ENCODE measurements at regions not wholly inside any gene's neighbourhood (a gene's known extent, or its start where the extent isn't known, plus 50 kb on each side); places are given as distances from the start of the nearest gene placed in this dataset.

GRCh38 chr18:22666411-22666940 is 248.8 kb upstream of the CTAGE1 start:
- in situ Hi-C loops (cut with MboI; ENCODE audit: low sequenced_read_pairs): no loop called here

GRCh38 chr18:22667156-22667555 is 249.4 kb upstream of the CTAGE1 start:
- in situ Hi-C loops (cut with MboI; ENCODE audit: low sequenced_read_pairs): no loop called here

DNA sequence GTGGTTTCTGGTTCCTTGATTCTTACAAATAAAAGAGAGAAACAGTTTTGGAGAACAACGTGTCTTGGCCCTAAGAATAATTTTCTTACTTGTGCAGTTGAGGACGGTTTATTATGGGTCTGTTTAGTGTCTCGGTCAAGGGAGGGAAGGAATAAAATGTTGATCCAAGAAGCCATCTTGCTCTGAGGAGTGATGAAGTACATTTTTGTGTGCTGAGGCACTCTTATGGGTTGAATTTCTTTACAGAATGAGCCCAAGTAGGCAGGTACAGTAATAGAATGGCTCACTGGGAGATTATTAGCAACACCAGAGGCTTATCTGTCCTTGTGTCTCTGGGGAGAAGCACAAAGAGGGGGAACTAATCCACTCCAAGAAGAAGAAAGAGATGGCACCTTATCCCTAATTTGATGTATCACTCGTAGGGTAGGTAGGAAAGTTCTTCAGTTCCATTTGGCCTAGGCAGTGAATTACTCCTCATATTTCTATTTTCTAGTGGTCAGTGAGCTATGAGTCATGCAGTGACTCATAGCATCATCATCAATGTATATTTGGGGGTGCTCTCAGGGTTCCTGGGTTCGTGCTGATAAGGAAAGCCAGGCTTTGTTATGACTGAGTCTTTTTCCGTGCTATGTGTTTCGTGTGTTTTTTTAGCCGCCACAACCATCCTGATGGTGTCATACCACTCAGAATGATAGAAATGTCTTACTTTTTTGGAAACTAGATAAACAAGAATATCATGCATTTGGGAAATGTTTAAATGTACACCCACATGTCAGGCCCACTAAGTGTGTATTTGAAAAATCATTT is 250.1 kb upstream of the CTAGE1 start:
- in situ Hi-C loops (cut with MboI; ENCODE audit: low sequenced_read_pairs): no loop called here

- in situ Hi-C loops (cut with MboI; ENCODE audit: low sequenced_read_pairs): no loop called here
These were observed 250.8 kb upstream of the CTAGE1 start for GRCh38 chr18:22668496-22668895.

DNA sequence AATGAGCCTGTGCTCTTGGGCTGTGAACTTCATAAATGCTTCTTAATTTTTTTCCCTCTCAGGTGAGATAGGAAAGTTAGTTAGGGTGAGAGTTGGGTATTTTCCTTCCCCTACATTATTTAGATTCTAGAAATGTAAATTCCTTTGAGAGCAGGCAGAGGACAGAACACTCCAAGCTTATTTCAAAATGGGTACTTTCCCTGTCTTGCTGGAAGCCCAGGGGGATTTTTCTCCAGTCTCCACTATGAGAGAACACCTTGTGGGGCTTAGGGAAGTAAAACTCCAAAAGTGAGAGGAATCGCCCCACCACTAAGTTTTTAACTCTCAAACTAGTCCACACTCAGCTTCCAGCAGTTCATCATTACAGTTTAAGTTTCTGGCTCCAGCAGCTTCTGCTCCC is 253.2 kb upstream of the CTAGE1 start:
- in situ Hi-C loops (cut with MboI; ENCODE audit: low sequenced_read_pairs): no loop called here

- in situ Hi-C loops (cut with MboI; ENCODE audit: low sequenced_read_pairs): no loop called here
These were observed 255.6 kb upstream of the CTAGE1 start for GRCh38 chr18:22673182-22673862.

DNA sequence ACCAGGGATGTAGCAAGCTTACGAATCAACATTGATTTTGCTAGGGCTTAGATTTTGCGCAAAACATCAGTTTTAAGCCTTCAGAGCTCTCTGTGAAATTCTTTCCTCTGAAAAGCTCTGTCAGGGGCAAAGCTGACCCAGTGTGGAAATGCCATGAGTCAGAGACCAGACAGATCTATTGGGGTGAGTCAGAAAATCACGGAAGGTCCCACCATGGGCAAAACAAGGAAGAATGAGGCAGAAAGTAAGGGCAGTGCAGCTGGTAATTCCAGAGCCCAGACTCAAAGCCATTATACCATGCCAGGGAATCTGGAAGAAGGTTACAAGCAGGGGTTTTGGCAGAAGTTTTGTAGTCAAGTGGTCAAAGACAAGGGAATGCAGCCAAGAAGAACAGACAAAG is 256.6 kb upstream of the CTAGE1 start:
- in situ Hi-C loops (cut with MboI; ENCODE audit: low sequenced_read_pairs): no loop called here

- in situ Hi-C loops (cut with MboI; ENCODE audit: low sequenced_read_pairs): no loop called here
These were observed 257.3 kb upstream of the CTAGE1 start for GRCh38 chr18:22675006-22675405.

DNA sequence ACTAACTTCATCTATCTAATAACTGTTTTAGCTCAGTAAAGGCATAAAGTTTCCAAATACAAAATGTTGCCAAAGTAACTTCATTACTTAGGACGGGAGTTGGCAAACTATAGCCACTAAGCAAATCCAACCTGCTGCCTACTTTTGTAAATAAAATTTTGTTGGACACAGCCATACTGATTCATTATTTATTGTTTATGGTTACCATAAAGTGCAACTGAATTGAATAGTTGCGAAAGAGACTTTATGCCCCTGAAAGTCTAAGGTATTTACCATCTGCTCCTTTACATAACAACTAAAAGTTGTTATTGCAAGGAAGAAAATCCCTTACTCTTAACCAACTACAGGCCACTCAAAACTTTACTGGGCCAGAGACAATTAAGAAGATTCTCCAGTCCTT is 256.7 kb upstream of the RBBP8 start:
- in situ Hi-C loops (cut with MboI; ENCODE audit: low sequenced_read_pairs): no loop called here

GRCh38 chr18:22678486-22678885 is 254.6 kb upstream of the RBBP8 start:
- in situ Hi-C loops (cut with MboI; ENCODE audit: low sequenced_read_pairs): no loop called here

- in situ Hi-C loops (cut with MboI; ENCODE audit: low sequenced_read_pairs): no loop called here
These were observed 252.2 kb upstream of the RBBP8 start for GRCh38 chr18:22680944-22681343.

DNA sequence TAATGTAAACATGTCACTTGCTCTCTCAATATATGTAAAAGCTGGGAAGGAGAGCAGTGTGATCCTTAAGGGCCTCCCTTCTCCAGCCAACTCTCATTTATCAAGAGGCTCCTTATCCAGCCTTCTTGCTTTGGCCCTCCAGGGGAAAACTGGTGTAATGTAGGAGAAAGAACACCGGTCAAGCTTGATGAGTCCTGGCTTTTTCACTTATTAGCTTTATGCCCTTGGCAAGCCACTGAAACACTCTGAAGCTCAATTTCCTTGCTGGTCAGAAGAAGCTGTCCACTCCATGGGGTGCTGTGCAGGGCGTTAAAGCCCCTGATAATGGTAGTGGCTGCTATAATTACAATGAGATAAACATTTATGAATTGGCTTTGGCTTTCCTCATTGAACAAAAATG is 251.2 kb upstream of the RBBP8 start:
- in situ Hi-C loops (cut with MboI; ENCODE audit: low sequenced_read_pairs): no loop called here

DNA sequence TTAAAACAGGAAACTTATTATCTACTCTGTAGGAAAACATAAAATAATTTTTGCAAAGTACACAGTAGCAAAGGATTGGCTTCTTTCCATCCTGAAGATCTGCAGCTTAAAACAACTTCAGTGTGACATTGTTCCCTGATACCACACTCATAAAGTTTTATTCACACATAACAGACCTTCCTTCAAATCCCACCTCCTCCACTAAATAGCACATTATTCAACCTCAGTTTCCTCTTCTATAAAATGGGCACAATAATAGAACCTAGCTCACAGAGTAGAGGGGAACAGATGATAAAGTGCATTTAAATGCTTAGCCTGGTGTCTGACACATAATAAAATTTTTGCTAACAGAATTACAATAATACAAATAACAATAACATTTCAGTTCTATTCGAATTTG is 250.4 kb upstream of the RBBP8 start:
- in situ Hi-C loops (cut with MboI; ENCODE audit: low sequenced_read_pairs): no loop called here

DNA sequence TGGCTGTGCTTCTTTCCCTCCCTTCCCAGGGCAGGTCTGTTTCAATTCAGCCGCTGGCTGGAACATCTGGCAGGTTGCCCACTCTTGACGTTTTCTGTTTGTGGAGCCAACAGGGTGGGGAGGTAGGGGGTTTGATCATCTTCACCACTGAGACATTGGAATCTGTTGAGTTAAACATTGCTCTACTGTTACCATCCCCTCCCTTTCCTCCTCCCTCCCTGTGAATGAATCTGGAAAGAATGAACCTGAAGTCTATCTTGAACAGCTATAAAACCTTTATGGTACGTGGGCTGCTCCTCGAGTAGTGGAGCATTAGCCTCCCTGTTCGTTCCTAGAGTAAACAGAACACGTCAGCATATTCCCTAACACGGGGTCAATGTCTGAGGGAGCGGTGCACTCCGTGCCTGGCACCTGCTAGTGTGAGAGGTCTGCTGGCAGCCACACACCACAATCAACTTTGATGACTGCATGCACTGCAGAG is 249.9 kb upstream of the RBBP8 start:
- in situ Hi-C loops (cut with MboI; ENCODE audit: low sequenced_read_pairs): no loop called here

DNA sequence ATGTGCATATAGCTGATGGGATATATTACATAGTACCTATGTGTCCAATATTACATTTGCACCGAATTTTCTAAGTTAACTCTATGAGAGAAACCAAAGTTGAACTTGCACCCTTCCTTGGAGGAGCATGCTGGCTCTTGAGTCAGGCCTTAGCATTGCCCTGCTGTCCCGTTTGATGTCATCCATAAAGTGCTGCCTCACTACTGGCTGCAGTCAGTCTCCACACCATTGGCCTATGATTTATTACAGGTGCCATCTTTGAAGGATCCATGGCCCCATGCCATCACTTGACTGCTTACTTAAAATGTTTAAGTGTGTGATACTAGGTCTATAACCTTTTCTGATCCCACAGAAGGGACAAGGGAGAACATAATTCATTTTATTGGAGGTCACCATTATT is 249.3 kb upstream of the RBBP8 start:
- in situ Hi-C loops (cut with MboI; ENCODE audit: low sequenced_read_pairs): no loop called here

DNA sequence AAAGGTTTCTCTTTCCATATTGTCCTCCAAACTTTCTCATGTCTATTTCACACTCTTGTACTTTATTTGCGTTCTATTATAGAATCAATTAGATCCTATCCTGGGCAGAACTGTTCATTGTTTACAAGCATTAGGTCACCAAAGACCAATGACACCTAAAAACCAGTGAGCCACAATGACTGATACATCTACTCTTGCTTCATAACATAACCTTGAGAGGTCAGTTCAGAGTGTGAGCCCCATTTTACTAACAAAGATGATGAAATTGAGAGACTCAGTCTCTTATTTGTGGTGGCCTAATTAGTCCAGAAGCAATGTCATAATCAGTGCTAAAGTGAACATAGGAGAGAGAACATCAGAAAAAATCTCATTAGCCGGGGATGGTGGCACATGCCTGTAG is 248.9 kb upstream of the RBBP8 start:
- in situ Hi-C loops (cut with MboI; ENCODE audit: low sequenced_read_pairs): no loop called here

DNA sequence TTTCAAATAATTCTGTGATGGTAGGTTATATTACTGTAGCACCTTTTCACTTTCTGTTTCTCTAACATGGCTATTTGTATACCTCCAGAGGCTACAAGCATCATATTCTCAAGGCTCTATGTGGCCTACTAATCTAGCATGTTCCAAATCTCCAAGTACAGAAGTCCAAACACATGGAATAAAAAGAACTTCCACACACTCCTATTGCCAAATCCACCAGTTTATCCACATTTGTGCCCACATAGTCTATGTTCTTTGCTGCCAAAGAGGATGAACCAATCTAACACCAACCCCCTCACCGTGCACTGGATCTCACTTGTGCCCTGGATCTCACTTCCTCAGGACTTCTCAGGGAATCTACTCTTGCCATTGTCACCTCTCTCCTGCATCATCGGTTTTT is 247.3 kb upstream of the RBBP8 start:
- in situ Hi-C loops (cut with MboI; ENCODE audit: low sequenced_read_pairs): no loop called here

DNA sequence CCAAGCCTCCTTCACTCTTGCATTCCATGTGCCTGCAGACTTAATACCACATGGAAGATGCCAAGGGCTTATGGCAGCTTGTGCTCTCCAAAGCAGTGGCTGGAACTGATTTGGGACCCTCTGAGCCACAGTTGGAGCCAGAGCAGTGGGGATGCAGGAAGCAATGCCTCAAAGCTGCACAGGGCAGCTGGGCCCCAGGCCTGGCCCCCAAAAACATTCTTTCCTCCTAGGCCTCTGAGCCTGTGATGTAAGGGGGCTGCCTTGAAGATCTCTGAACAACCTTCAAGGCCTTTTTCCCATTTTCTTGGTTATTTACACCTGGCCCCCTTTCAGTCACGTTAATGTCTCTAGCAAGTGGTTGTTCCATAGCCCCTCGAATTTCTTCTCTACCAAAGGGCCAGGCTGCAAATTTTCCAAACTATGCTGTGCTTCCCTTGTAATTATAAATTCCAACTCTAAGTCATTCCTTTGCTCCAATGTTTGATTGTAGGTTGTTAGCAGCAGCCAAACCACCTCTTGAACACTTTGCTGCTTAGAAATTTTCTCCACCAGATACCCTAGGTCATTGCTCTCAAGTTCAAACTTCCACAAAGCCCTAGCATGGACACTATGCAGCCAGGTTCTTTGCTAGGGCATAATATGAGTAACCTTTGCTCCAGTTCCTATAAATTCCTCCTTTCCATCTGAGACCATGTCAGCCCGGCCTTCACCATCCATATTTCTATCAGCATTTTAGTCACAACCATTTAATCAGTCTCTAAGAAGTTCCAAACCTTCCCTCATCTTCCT is 245.0 kb upstream of the RBBP8 start:
- in situ Hi-C loops (cut with MboI; ENCODE audit: low sequenced_read_pairs): no loop called here

DNA sequence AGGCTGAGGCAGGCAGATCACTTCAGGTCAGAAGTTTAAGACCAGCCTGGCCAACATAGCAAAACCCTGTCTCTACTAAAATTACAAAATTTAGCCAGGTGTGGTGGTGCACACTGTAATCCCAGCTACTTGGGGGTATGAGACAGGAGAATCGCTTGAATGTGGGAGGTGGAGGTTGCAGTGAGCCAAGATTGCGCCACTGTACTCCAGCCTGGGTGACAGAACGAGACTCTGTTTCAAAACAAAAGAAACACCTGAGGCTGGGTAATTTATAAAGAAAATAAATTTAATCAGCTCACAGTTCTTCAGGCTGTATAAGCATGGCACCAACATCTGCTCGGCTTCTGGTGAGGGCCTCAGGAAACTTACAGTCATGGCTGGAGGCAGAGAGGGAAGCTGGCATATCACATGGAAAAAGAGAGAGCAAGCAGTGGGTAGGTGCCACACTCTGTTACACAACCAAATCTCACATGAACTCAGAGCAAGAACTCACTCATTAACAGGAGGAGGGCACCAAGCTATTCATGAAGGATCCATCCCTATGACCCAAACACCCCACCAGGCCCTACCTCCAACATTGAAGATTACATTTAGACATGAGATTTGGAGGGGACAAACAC is 244.1 kb upstream of the RBBP8 start:
- in situ Hi-C loops (cut with MboI; ENCODE audit: low sequenced_read_pairs): no loop called here

- in situ Hi-C loops (cut with MboI; ENCODE audit: low sequenced_read_pairs): no loop called here
These were observed 243.4 kb upstream of the RBBP8 start for GRCh38 chr18:22689712-22690111.

GRCh38 chr18:22690556-22690955 is 242.6 kb upstream of the RBBP8 start:
- in situ Hi-C loops (cut with MboI; ENCODE audit: low sequenced_read_pairs): no loop called here
